NCI-H187 (cell line): ENCODE measurements at regions not wholly inside any gene's neighbourhood (a gene's known extent, or its start where the extent isn't known, plus 50 kb on each side); places are given as distances from the start of the nearest gene placed in this dataset.
"Not testable (repeated sequence)": the region's sequence is repeated elsewhere in the genome, so short reads cannot be mapped to it uniquely, and the experiment has no call there.

Source experiments
- DNase-seq, 2 experiments: peaks; one replicate each; lab custom pipeline; 2025; lab: John Stamatoyannopoulos, UW

- DNase-seq: not testable (repeated sequence)
Measured at GRCh38 chr12:116327992-116328391, 50.5 kb upstream of the MED13L start.

GRCh38 chr12:116331876-116332275 is 54.4 kb upstream of the MED13L start:
- DNase-seq: no peak

- DNase-seq: peak in 1 of 2 experiments; percentile 22
Measured at GRCh38 chr12:116332705-116333380, 55.4 kb upstream of the MED13L start.

DNA sequence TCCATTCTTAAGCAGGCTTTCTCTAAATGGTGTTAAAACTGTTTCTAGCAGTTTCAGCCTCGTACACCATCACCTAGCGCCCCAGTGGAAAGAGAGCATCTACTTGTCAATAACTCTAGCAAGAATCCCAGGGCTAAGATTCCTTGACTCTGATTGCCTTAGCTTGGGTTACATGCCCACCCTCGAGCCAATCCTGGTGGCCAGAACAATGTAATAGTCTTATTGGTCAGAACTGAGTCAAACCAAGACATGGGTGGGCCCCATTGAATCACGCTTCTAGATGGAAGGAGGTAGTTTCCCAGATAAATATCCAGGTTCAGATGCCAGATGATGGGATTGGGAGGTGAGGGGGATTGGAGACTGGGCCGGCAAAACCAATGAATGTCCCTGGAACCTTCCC is 55.9 kb upstream of the MED13L start:
- DNase-seq: no peak

- DNase-seq: no peak
Measured at GRCh38 chr12:116336542-116337065, 59.1 kb upstream of the MED13L start.

- no peak for DNase-seq
Measured at GRCh38 chr12:116337312-116337711, 59.8 kb upstream of the MED13L start.

GRCh38 chr12:116338064-116338846 is 60.8 kb upstream of the MED13L start:
- no peak for DNase-seq

DNA sequence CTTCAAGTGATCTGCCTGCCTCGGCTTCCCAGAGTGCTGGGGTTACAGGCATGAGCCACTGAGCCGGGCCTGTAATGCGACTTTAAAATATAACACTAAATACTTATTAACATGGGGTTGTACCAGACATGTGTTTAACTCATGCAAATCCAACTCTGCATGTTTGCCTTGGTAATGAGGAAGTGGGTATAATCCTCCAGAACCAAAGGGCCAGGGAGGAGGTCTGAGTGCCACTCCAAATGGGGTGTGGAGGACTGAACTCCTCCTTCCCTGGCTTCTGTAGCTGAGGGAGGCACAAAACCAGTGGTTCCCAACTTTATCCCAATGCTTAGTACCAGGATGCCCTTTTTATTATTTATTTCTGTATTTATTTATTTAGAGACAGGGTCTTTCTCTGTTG is 61.6 kb upstream of the MED13L start:
- DNase-seq: no peak

GRCh38 chr12:116339800-116340371 is 62.4 kb upstream of the MED13L start:
- no peak for DNase-seq

- no peak for DNase-seq
Measured at GRCh38 chr12:116343331-116343884, 65.9 kb upstream of the MED13L start.

DNA sequence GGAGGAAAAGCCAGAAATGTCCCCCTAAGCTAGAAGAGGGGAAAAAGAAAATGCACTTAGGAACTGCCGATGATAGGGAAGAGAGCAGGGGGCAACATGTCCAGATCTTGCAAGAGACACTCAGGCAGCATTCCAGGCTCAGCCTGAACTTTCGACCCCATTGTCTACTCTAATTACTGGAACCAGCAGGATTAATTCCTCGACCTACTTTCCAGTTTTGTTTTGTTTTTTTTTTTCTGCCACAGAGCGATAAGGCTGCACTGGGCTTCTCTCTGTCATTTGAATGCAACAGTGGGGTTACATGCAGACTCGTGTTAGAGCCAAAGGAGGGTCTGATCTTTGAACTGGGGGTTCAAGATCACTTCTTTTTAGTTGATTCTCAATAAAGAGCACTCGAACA is 68.7 kb upstream of the MED13L start:
- DNase-seq: no peak

GRCh38 chr12:116346741-116347140 is 69.2 kb upstream of the MED13L start:
- no peak for DNase-seq

DNA sequence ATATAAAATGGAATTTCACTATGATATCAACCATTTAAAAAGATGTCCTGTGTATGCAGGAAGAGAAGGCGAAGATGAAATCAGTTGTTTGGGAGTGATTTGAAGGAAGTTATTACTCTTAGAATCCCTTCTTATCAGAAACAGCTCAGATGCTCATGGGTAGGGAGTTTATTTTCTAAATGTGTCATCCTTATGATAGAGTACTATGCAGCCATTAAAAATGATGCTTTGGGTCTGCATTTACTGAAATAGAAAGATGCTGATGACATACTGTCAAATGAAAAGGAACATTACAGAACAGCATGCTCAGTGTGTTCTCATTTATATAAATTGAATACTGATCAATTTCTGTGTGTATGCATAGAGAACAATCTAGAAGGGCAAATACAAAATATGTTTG is 69.8 kb upstream of the MED13L start:
- DNase-seq: no peak

DNA sequence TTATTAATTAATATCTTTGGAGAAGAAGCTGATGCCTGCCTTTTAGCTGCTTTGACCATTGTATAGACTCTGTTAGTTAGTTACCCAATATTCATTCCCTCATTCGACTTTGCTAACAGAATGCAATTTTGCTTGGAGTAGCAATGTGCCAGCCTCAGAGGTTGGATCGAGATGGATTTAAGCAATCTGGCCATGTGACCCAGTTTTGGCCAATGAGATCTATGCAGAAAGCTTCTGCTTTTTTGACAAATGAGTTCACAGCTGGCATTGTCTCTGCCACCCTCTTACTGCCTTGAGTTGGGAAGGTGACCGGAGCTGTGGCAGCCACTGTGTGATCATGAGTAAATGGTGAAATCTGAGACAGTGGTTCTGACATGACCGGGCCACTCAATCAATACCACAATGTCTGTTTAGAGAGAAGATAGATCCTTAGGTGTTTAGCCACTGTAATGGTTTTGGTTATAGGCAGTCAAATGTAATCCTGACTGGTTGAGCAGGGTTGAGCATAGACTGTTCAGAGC is 74.9 kb upstream of the MED13L start:
- DNase-seq: no peak

DNA sequence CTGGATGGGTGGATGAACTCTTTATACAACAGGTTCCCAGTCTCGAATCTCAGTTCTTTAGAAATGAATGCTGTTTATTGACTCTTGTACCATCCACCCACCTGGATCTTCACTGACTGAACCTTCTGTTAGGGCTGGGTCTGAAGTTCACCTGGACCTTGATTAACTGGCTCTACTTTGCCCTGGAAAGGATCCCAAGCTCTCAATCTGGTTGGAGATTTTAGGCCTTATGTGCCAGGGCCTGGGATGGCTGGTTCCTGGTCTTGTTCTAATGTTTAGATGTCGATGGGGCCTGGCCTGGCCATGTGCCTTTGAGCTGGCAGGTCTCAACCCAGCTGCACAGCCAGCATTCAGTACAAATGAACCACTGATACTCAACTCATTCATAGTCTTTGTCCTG is 76.5 kb upstream of the MED13L start:
- DNase-seq: no peak

- no peak for DNase-seq
Measured at GRCh38 chr12:116354534-116354933, 77.0 kb upstream of the MED13L start.

DNA sequence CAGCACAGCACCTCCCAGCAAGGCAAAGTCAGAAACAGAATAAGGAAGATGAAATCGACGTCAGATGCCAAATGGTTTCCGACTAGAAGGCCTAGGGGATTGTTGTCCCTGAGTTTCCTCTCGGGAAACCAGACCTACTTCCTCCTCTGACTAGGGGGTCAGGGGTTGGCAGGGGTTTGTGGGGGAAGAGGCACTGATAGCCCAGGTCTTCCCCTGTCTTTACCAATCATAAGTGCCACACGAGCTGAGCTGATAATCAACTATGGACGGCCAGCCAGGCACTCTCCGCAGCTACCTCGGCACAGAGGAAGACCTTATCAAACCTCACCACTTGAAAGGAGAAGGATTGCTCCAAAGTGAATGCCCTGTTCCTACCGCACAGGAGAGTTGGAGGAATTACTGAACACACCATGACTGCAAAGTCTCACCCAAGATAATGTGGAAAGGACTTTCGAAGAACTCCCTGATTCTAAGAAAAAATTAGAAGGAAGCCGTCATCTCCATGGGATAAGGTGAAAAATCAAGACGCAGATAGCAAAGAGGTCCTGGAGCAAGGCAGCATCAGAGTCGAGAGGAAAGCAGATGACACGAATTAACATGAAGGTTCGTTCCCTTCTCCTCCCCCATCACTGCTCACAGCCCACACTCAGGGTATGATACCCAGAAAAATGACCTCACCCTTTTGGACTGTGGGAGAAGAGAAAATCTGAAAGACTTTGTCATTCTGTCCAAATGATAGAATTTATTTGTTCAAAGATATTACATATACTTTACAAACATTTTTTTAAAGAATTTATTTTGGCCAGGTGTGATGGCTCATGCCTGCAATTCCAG is 77.7 kb upstream of the MED13L start:
- no peak for DNase-seq

DNA sequence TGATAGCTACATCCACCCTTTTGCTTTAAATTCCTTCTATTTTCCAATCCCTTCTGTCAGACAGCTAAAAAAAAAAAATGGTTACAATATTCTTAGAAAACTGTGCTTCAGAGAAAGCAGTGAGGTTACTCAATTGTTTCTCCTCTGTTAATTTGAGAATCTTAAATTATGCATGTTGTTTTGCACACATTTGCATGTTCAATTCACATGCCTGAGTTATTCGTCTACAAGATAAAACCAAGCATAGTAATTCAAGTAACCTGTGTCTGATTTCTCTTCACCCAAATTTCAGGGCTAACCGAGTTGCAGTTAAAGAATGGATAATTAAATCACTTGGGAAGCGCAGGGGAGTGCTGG is 81.0 kb upstream of the MED13L start:
- no peak for DNase-seq

GRCh38 chr12:116358893-116359761 is 81.6 kb upstream of the MED13L start:
- peak; percentile 50 to 58 for DNase-seq

- no peak for DNase-seq
Measured at GRCh38 chr12:116360579-116361413, 83.3 kb upstream of the MED13L start.
